GM12878 (cell line): ENCODE measurements at regions not wholly inside any gene's neighbourhood (a gene's known extent, or its start where the extent isn't known, plus 50 kb on each side); places are given as distances from the start of the nearest gene placed in this dataset.

Source experiments
- ATAC-seq: fragments of 200-7000 bp; cut with Tn5 transposase; 3 replicates; pipeline ENCODE4 v1.9.1; 2020; ENCODE audit warnings: mild to moderate bottlenecking, moderate library complexity
- BruUV-seq: library from RNA; stranded (reverse); fragments of 400-500 nt; replicated peaks from 2 replicates; lab custom pipeline; 2021; lab: Mats Ljungman, UMichigan
- CTCF ChIA-PET: fragments of 300-600 bp; sonication (Branson Sonifier 250); formaldehyde crosslinking; extraction: SDS; loops from one replicate; lab custom pipeline; 2021; ENCODE audit warnings: inconsistent platforms; lab: Yijun Ruan, JAX
- POLR2A ChIA-PET: fragments of 350-600 bp; formaldehyde crosslinking; extraction: SDS; loops from one replicate; lab custom pipeline; 2021; ENCODE audit warnings: inconsistent platforms; lab: Charles Lee
- RAD21 ChIA-PET: fragments of 300-600 bp; sonication (Branson Sonifier 250); formaldehyde crosslinking; loops from one replicate; lab custom pipeline; 2023; ENCODE audit warnings: antibody characterized with exemption; ENCODE audit not compliant: unreplicated experiment; lab: Charles Lee
- SMC1A ChIA-PET: fragments of 300-600 bp; sonication (Branson Sonifier 250); formaldehyde crosslinking; loops from one replicate; lab custom pipeline; 2023; ENCODE audit not compliant: unreplicated experiment, uncharacterized antibody; lab: Charles Lee
- DNase-seq: peaks from one replicate; pipeline ENCODE4 v3.0.0-alpha.2; 2011; ENCODE audit warnings: low read depth, low spot score
- FAIRE-seq: peaks from 3 replicates; lab custom pipeline; 2011; peaks lifted over from hg19 to GRCh38; lab: Jason Lieb, UNC
- H2AFZ ChIP-seq: 2 replicates; pipeline ENCODE4 v1.6.0; 2011; ENCODE audit warnings: low read depth, low read length, control low read depth; ENCODE audit not compliant: control insufficient read depth
- H3K27ac ChIP-seq: 2 replicates; pipeline ENCODE4 v1.5.1; 2011; ENCODE audit warnings: control low read depth; ENCODE audit not compliant: control insufficient read depth, insufficient read depth
- H3K27me3 ChIP-seq, 2 experiments: replicated peaks in 1 of 2; 2 replicates each; pipeline versions ENCODE4 v1.6.0 to v1.6.1; 2011; ENCODE audit warnings: low read length in 1 of 2; ENCODE audit not compliant: control insufficient read depth in 2 of 2, insufficient read depth in 2 of 2
- H3K36me3 ChIP-seq, 2 experiments: 2 replicates each; pipeline ENCODE4 v1.5.1; 2011; ENCODE audit warnings: low read length in 1 of 2; ENCODE audit not compliant: control insufficient read depth in 2 of 2, insufficient read depth in 2 of 2
- H3K4me1 ChIP-seq: 2 replicates; pipeline ENCODE4 v1.6.1; 2011; ENCODE audit warnings: mild to moderate bottlenecking, low read length, moderate library complexity, mixed read lengths; ENCODE audit not compliant: control insufficient read depth, insufficient read depth
- H3K4me2 ChIP-seq: 2 replicates; pipeline ENCODE4 v1.6.0; 2011; ENCODE audit warnings: control low read depth; ENCODE audit not compliant: control insufficient read depth, insufficient read depth
- H3K4me3 ChIP-seq: fragments of 200-600 bp; sonication (generic); 2 replicates; pipeline ENCODE4 v1.5.1; 2016
- H3K79me2 ChIP-seq: 2 replicates; pipeline ENCODE4 v1.6.0; 2011; ENCODE audit warnings: low read length; ENCODE audit not compliant: control insufficient read depth, insufficient read depth
- H3K9ac ChIP-seq: 2 replicates; pipeline ENCODE4 v1.8.0; 2011; ENCODE audit warnings: low read length, control low read depth, mixed read lengths; ENCODE audit not compliant: control insufficient read depth, insufficient read depth
- H3K9me3 ChIP-seq: replicated peaks from 3 replicates; pipeline ENCODE4 v1.5.1; 2011; ENCODE audit warnings: mild to moderate bottlenecking, low read length; ENCODE audit not compliant: control insufficient read depth, insufficient read depth
- H4K20me1 ChIP-seq: 2 replicates; pipeline ENCODE4 v1.6.0; 2011; ENCODE audit not compliant: control insufficient read depth, insufficient read depth
- BCL3 ChIP-seq: IDR thresholded peaks from 2 replicates; pipeline ENCODE4 v1.6.1; 2011; ENCODE audit warnings: borderline replicate concordance, low read depth, mild to moderate bottlenecking, moderate library complexity, low read length; ENCODE audit not compliant: insufficient read depth, poor library complexity, severe bottlenecking
- FOXK2 ChIP-seq: fragments of 450-650 bp; IDR thresholded peaks from 2 replicates; pipeline ENCODE4 v1.6.1; 2017; ENCODE audit warnings: mild to moderate bottlenecking, moderate library complexity
- PRDM15 ChIP-seq: fragments of 450-650 bp; formaldehyde crosslinking; IDR thresholded peaks from 2 replicates; pipeline ENCODE4 v1.4.0; 2020; ENCODE audit warnings: mild to moderate bottlenecking, moderate library complexity
- YBX1 ChIP-seq: fragments of 450-650 bp; IDR thresholded peaks from 2 replicates; pipeline ENCODE4 v1.6.1; 2016; ENCODE audit warnings: antibody characterized with exemption
- in situ Hi-C: fragments of 300-500 bp; cut with MboI; formaldehyde crosslinking; loops from 9 replicates; pipeline ENCODE4 v1.14.3; 2018; ENCODE audit warnings: mixed read lengths
- intact Hi-C: fragments of 100-400 bp; cut with micrococcal nuclease; formaldehyde crosslinking; loops from one replicate; pipeline ENCODE4 v1.14.2; 2022; ENCODE audit not compliant: unreplicated experiment

- Histone ChIP-seq H3K27ac (no peak overlapping the region), H2AFZ (no peak overlapping the region), H3K4me3 (no peak overlapping the region), H4K20me1 (no peaks in the 10 kb centered on the region), H3K36me3 (no peaks in the 10 kb centered on the region), H3K9me3 (no peaks in the 10 kb centered on the region), H3K79me2 (no peaks in the 10 kb centered on the region), H3K4me2 (no peak overlapping the region), H3K4me1 (no peaks in the 10 kb centered on the region), H3K9ac (no peak overlapping the region), H3K27me3 (no peaks in the 10 kb centered on the region)
- TF ChIP-seq YBX1 (no peak), PRDM15 (CRISPR knock-in tag) (no peak), FOXK2 (no peak), BCL3 (no peak)
- BruUV-seq: no TSS peak
- FAIRE-seq: no peak
- DNase-seq: no peak
- POLR2A ChIA-PET: no interaction called here
- in situ Hi-C loops (no loop called here), intact Hi-C loops (no loop called here)
- no peak for ATAC-seq
- CTCF ChIA-PET: interaction anchor here (0.6 kb wide), 1 partner anchor 9 kb away, joined by 3 read pairs; no protein-coding TSS in a partner anchor
- SMC1A ChIA-PET: interaction anchor here (1.1 kb wide), 1 partner anchor 12 kb away, joined by 3 read pairs; no protein-coding TSS in a partner anchor
- RAD21 ChIA-PET: no interaction called here
Measured at GRCh38 chr3:145159640-145160039, 1001.3 kb downstream of the PLOD2 start.
